Glomerular visceral epithelial cell (primary cell): ENCODE measurements at regions not wholly inside any gene's neighbourhood (a gene's known extent, or its start where the extent isn't known, plus 50 kb on each side); places are given as distances from the start of the nearest gene placed in this dataset.
"Not testable (repeated sequence)": the region's sequence is repeated elsewhere in the genome, so short reads cannot be mapped to it uniquely, and the experiment has no call there.

Source experiments
- DNase-seq: peaks from one replicate; pipeline ENCODE4 v3.0.0-alpha.2; 2016; ENCODE audit errors: extremely low spot score

DNA sequence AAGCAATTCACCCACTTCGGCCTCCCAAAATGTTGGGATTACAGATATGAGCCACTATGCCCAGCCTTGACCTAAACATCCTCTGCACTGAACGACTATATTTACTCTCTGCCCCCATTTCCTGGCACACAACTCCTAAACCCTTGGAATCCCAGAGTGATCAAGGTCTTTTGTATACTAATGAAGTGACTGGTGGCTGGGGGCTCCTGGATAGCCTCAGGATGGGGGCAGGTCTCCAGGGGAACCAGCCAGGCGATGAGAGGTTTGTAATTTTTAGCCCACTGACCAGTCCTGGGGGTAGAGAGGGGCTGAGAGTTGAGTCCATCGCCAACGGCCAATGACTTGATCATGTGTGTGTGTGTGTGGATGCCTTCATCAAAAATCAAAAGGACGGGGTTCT, 71.1 kb downstream of the FAM50B start:
- no peak for DNase-seq

DNA sequence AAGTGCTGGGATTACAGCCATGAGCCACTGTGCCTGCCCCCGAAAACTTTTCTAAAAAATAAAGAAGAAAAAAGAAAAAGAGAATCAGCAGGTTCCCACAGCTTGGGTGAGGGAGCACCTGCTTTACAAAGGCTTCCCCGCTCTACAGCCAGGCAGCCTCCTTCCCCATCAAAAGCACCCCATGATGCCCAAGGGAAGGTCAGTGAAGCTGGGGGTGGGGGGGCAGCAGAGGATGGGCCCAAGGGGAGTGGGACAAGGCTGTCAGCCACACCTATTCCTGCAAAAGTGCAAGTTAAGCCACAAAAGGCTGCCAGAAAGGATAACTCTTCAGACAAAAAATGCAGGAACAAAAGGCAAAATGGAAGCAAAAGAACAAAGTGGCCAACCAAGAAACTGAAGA, 72.5 kb downstream of the FAM50B start:
- no peak for DNase-seq

DNA sequence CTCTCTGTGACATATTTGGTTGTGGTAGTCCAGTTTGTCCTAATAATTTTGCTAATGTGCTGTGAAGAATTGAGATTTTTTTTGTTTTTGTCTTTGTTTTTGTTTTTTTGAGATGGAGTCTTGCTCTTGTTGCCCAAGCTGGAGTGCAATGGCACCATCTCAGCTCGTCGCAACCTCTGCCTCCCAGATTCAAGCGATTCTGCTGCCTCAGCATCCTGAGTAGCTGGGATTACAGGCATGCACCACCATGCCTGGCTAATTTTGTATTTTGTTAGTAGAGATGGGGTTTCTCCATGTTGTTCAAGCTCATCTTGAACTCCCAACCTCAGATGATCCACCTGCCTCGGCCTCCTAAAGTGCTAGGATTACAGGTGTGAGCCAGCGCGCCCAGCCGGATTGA, 73.4 kb downstream of the FAM50B start:
- not testable (repeated sequence) for DNase-seq

DNA sequence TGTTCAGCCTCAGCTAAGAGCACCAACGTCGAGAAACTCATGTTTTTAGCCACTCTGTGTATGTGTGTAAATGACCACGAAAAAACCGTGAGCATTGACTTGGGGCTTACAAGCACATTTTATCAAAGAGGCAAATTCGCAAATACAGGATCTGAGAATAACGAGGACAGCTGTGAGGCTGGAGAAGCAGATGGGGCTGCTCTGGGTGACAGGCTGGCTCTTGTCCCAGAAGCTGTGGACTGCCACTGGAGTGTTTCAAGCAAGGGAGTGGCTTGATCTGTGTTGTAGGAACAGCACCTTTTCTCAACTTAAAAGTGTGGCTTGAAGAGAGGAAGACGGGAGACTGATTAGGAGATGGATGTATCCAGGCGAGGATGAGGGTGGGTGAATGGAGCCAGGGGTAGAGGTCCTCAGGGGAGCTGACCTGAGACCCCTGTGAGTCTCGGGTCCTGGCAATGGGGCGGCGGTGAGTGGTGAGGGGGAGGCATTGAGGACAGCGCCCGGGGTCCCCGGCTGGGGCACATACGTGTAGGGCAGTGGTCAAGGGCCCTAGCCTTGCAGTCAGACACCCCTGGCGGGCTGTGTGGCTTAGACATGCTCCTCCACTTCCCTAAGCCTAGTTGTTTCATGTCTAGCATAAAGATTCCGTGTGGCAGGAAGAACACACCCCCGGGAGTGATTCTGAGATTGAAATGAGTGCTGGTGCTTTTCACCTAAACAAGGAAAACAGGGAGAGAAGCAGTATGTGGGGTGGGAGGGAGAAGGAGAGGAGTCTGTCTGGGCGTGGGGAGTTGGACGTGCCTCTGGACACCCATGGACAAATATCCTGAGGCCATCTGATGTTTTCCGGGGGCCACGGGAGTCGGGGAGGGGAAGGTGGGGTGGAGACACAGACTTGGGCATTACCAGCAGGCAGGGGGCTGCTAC, 76.3 kb downstream of the FAM50B start:
- DNase-seq = not testable (repeated sequence)

- no peak for DNase-seq
Observed at GRCh38 chr6:3926150-3926482, 76.9 kb downstream of the FAM50B start.

DNA sequence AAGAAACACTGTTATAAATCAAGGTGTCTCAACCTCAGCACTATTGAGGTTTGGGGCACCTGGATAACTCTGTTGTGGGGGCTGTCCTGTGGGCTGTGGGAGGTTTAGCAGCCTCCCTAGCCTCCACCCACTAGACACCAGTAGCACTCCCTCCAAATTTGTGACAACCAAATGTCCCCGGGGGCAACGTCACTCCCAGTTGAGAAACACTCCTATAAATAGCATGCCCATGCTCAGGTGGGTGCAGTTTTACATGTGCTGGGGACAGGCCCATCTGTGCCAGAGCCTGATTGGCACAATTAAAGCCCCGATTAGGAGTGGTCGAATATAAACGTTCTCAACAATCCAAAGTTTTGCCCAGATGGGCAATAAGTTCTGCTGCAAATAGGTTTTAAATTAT, 78.9 kb downstream of the FAM50B start:
- no peak for DNase-seq

- DNase-seq = no peak
Observed at GRCh38 chr6:3929281-3929798, 80.2 kb downstream of the FAM50B start.

DNA sequence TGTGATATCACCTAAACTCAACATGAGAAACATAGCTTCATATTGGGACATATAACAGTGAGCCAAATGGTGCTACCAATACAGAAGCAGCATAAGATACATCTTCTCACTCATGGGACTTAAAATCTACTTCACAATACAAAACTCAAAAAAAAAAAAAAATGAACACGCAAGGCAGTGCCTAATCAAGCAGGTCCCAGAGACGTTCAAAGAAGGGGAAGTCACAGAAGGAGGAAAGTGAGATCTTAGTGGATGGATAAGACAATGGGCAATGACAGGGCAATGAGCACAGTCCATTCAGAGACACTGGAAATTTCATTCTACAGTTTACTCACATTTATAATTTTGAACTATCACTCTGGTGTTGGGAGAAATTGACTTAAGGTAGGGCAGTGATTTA, 88.3 kb downstream of the FAM50B start:
- no peak for DNase-seq

DNA sequence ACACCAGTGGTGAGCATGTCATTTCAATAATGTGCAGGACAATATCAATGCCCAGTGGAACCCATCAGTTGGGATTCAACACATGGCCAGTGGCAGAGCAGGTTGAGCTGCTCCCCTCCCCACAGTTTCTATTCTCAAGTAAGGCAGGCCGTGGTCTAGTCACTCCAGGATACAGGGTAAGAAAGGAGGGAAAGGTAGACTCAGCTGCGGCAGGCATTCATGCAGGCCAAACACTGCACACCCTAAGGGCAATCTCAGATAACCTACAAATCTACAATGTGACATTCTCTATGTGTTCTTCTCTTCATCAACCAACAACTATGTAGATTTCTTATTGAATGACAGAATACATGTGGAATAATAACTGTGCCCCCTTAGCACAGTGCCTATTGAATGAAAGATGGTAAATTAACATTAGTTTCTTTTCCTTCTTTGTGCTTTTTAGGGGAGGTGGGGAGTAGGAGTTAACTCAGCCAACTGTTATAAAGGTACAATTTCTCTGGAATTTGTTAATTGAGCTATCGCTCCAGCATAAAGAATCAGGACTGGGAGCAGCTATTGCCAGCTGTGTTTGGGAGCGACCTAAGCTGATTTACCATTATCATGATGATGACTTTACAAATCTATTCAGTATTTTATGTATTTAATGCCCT, 89.7 kb downstream of the FAM50B start:
- no peak for DNase-seq

DNA sequence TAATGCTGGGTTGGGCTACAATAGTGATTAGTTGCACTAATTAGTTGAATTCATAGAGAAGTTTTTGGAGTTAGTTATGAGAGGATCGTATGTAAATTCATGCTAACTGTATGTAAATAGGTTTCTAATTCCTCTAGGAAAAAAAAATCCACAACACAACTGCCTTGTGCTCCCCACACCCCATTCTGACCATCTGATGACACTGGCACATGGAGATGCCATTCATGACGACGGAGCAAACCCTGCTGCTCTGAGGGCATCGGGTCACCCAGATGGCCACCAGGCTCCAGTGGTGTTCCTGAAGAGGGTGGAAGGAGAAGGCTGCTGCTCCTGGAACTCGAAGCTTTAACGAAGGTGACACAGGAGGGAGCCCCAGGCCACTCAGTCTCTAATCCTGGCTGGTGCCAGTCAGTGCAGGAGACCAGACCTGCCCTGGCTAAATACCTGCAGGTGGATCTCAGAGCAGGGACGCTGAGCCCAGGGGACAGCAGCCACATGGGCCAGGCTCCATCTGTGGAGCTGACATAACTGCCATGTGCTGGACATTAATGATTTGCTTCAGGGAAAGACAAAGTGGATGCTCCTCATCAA, 90.3 kb downstream of the FAM50B start:
- no peak for DNase-seq

DNA sequence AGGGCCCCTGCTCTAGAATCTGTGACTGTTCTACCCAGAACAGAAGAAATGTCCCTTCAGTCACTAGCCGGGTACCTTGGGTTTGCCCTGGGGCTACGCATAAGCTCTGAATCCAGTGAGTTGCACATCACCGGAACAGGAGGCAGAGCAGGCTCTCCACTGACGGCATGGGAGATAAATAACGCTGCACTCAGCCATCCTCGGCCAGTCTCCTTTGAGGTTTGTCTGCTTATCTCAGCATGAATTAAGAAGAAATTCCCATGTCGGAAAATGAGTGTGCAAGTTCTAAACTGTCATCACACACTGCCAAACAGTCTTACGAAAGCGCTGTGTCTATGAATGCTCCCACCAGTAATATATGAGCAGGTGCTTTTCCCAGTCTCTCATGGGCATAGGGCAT, 90.8 kb downstream of the FAM50B start:
- no peak for DNase-seq

DNA sequence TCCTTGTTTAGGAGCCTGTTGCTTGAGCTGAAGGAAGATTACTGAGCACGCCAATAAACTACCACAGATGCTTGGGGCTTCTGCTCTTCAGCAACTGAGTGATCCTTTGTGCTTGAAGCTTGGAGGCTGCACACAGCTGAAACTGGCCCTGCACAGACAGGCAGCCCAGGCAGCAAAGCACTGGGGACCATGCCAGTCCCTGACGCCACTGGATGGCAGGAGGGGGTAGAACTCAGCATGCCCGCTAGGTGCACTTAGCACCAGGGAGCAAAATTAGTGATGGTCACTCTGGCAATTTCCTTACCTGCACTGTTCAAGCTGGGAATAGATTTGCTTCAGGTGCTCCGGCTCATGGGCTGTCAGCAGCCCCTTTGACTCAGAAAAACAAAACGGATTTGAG, 91.5 kb downstream of the FAM50B start:
- DNase-seq = no peak

DNA sequence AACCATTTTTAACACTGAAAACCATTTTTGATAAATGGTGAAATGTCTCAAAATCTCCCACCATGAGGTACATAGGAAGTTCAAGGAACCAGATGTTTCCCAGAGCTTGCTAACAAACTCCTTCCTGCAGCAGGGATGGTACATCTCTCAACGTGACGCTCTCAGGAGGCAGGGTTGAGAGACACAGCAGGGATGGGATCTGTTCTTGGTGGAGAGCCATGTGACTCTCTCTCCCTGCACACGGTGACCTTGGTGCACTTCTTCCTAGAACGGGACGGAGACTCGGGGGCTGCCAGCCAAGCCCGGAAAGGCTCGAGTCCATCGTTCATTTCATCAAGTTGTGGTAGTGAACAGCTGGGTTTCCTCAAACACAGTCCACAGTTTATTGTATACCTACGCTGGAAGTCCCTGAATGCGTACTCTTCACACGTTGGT, 94.2 kb downstream of the FAM50B start:
- no peak for DNase-seq

DNA sequence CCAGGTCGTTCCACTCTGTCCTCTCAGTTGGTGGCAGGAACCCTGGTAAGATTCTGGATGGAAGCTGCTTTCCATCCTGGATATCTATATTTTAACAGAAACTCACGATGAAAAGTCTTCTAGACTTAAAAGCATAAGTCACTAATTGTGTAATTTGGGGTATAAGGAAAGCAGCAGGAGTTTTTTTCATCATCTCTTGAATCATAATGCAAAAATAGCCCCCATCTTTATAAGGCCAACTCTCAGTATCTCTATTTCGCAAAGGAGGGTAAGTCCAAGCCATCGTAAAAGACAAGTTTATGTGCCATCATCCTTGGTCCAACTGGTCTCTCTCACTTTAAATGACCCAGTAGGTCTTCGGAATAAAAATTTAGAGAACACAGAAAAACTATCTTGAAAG, 95.1 kb downstream of the FAM50B start:
- no peak for DNase-seq

GRCh38 chr6:3946778-3947177, 97.6 kb downstream of the FAM50B start:
- DNase-seq = no peak

GRCh38 chr6:3948866-3949265, 99.7 kb downstream of the FAM50B start:
- DNase-seq = no peak

GRCh38 chr6:3949521-3949920, 100.3 kb downstream of the FAM50B start:
- DNase-seq = no peak

GRCh38 chr6:3956054-3956453, 106.9 kb downstream of the FAM50B start:
- DNase-seq = no peak

DNA sequence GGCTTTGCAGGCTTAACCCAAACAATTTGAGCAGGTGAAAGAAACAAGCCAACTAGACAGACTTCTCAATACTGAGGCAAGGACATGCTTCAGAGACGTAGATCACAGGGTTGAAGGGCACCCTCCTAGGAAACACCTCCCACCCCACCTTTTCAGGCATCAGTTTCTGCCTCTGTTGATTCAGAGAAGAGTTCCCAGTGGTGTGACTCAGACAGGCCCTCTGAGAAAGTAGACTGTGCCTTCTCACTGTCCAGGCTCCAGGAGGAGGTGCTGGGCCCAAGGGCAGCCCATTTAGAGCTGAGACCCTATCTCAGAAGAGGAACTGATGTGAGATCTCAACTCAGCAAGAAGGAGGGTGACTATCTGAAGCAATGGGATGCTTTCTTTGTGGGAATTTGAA, 108.1 kb downstream of the FAM50B start:
- no peak for DNase-seq

- no peak for DNase-seq
Observed at GRCh38 chr6:3958255-3958654, 109.1 kb downstream of the FAM50B start.

- DNase-seq = no peak
Observed at GRCh38 chr6:3959385-3959784, 110.2 kb downstream of the FAM50B start.

GRCh38 chr6:3960754-3961361, 111.7 kb downstream of the FAM50B start:
- peak; percentile 6 for DNase-seq
